Karpas-422 (cell line): ENCODE measurements at regions not wholly inside any gene's neighbourhood (a gene's known extent, or its start where the extent isn't known, plus 50 kb on each side); places are given as distances from the start of the nearest gene placed in this dataset.

Experiments used
- DNase-seq: peaks from one replicate; pipeline ENCODE4 v3.0.0-alpha.2; 2015
- H2AFZ ChIP-seq: fragments of 200-600 bp; sonication (generic); 2 replicates; pipeline ENCODE4 v1.6.1; 2014; ENCODE audit warnings: antibody characterized with exemption, low read length, mixed read lengths
- H3K27ac ChIP-seq: fragments of 200-600 bp; sonication (generic); 2 replicates; pipeline ENCODE4 v1.5.1; 2014; ENCODE audit warnings: mild to moderate bottlenecking, low read length, moderate library complexity
- H3K27me3 ChIP-seq: fragments of 200-600 bp; sonication (generic); 2 replicates; pipeline ENCODE4 v1.6.1; 2014; ENCODE audit warnings: low read length, mixed read lengths
- H3K36me3 ChIP-seq: fragments of 200-600 bp; sonication (generic); 2 replicates; pipeline ENCODE4 v1.6.1; 2014; ENCODE audit warnings: low read length, mixed read lengths; ENCODE audit not compliant: insufficient read depth
- H3K4me1 ChIP-seq: fragments of 200-600 bp; sonication (generic); 2 replicates; pipeline ENCODE4 v1.6.1; 2014; ENCODE audit warnings: mild to moderate bottlenecking, low read length, mixed read lengths
- H3K4me2 ChIP-seq: fragments of 200-600 bp; sonication (generic); 2 replicates; pipeline ENCODE4 v1.6.1; 2014; ENCODE audit warnings: low read length, low read depth, mild to moderate bottlenecking; ENCODE audit not compliant: poor library complexity, severe bottlenecking
- H3K4me3 ChIP-seq: fragments of 200-600 bp; sonication (generic); 2 replicates; pipeline ENCODE4 v1.5.1; 2014; ENCODE audit warnings: mild to moderate bottlenecking, antibody characterized with exemption, low read length, mixed read lengths
- H3K79me2 ChIP-seq: fragments of 200-600 bp; sonication (generic); 2 replicates; pipeline ENCODE4 v1.6.1; 2014; ENCODE audit warnings: mild to moderate bottlenecking, low read length, mixed read lengths
- H3K9ac ChIP-seq: fragments of 200-600 bp; sonication (generic); 2 replicates; pipeline ENCODE4 v1.6.0; 2014; ENCODE audit warnings: low read length
- H3K9me2 ChIP-seq: fragments of 200-600 bp; sonication (generic), shearing (Covaris generic); replicated peaks from 2 replicates; pipeline ENCODE4 v1.6.0; 2014; ENCODE audit warnings: mild to moderate bottlenecking, low read length, moderate library complexity; ENCODE audit not compliant: insufficient read depth
- H3K9me3 ChIP-seq: fragments of 300-700, 200-600 bp; sonication (generic); 2 replicates; pipeline ENCODE4 v1.6.1; 2014; ENCODE audit warnings: low read length, mixed read lengths
- H4K20me1 ChIP-seq: fragments of 200-600 bp; sonication (generic); 2 replicates; pipeline ENCODE4 v1.6.1; 2014; ENCODE audit warnings: mild to moderate bottlenecking, antibody characterized with exemption, low read length, low read depth; ENCODE audit not compliant: insufficient read depth

GRCh38 chr18:78677483-78678317 is 301.9 kb upstream of the SALL3 start:
- H3K36me3 ChIP-seq: no peaks in the 10 kb centered on the region
- no peak overlapping the region for H3K27ac ChIP-seq
- H3K4me2 ChIP-seq: no peak overlapping the region
- H3K4me3 ChIP-seq: no peak overlapping the region
- no peaks in the 10 kb centered on the region; the same call in 1 of the 2 replicates for H3K27me3 ChIP-seq
- no peak overlapping the region for H3K9ac ChIP-seq
- H3K9me3 ChIP-seq: no peaks in the 10 kb centered on the region
- no peaks in the 10 kb centered on the region for H3K79me2 ChIP-seq
- H3K9me2 ChIP-seq: no peaks in the 10 kb centered on the region
- no peaks in the 10 kb centered on the region for H3K4me1 ChIP-seq
- no peak overlapping the region for H2AFZ ChIP-seq
- DNase-seq: no peak
- no peaks in the 10 kb centered on the region for H4K20me1 ChIP-seq

DNA sequence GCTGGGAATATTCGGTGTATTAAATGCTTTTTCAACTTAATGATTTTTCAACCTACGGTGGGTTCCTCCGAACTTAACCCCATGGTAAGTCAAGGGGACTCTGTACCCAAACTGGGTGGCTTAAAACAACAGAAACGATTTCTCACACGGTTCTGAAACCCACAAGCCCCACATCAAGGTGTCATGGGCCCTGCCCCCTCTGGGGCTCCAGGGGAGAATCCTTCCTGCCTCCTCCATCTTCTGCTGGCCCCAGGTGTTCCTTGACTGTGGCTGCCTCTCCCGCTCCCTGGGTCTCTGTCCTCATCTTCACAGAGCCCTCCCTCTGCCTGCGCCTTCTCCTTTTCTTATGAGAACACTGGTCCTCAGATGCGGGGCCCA is 301.3 kb upstream of the SALL3 start:
- H3K36me3 ChIP-seq: no peaks in the 10 kb centered on the region
- no peak overlapping the region for H3K9ac ChIP-seq
- H3K4me1 ChIP-seq: no peaks in the 10 kb centered on the region
- H4K20me1 ChIP-seq: no peaks in the 10 kb centered on the region
- no peaks in the 10 kb centered on the region for H3K9me2 ChIP-seq
- no peaks in the 10 kb centered on the region; the same call in 1 of the 2 replicates for H3K27me3 ChIP-seq
- no peak overlapping the region for H2AFZ ChIP-seq
- H3K27ac ChIP-seq: no peak overlapping the region
- no peak overlapping the region for H3K4me3 ChIP-seq
- no peaks in the 10 kb centered on the region for H3K9me3 ChIP-seq
- H3K79me2 ChIP-seq: no peaks in the 10 kb centered on the region
- no peak for DNase-seq
- H3K4me2 ChIP-seq: no peak overlapping the region

GRCh38 chr18:78679031-78679430 is 300.6 kb upstream of the SALL3 start:
- DNase-seq: no peak
- no peak overlapping the region for H2AFZ ChIP-seq
- no peaks in the 10 kb centered on the region for H3K4me1 ChIP-seq
- no peaks in the 10 kb centered on the region for H3K9me2 ChIP-seq
- no peaks in the 10 kb centered on the region for H3K36me3 ChIP-seq
- H4K20me1 ChIP-seq: no peaks in the 10 kb centered on the region
- no peaks in the 10 kb centered on the region for H3K9me3 ChIP-seq
- H3K9ac ChIP-seq: no peak overlapping the region
- H3K27me3 ChIP-seq: no peaks in the 10 kb centered on the region
- H3K4me3 ChIP-seq: no peak overlapping the region
- no peaks in the 10 kb centered on the region for H3K79me2 ChIP-seq
- H3K4me2 ChIP-seq: no peak overlapping the region
- no peak overlapping the region for H3K27ac ChIP-seq

GRCh38 chr18:78679613-78680260 is 299.9 kb upstream of the SALL3 start:
- DNase-seq: no peak
- Histone ChIP-seq H3K9me2 (no peaks in the 10 kb centered on the region), H3K4me3 (no peak overlapping the region), H3K9me3 (no peaks in the 10 kb centered on the region), H4K20me1 (no peaks in the 10 kb centered on the region), H3K27me3 (no peaks in the 10 kb centered on the region), H3K4me2 (no peak overlapping the region), H3K27ac (no peak overlapping the region), H3K36me3 (no peaks in the 10 kb centered on the region), H2AFZ (no peak overlapping the region), H3K9ac (no peak overlapping the region), H3K4me1 (no peaks in the 10 kb centered on the region), H3K79me2 (no peaks in the 10 kb centered on the region)

GRCh38 chr18:78681396-78681795 is 298.2 kb upstream of the SALL3 start:
- H3K4me2 ChIP-seq: no peak overlapping the region
- H3K79me2 ChIP-seq: no peaks in the 10 kb centered on the region
- no peaks in the 10 kb centered on the region for H3K9me3 ChIP-seq
- no peak for DNase-seq
- H3K36me3 ChIP-seq: no peaks in the 10 kb centered on the region
- H4K20me1 ChIP-seq: no peaks in the 10 kb centered on the region
- H3K9me2 ChIP-seq: no peaks in the 10 kb centered on the region
- H3K4me3 ChIP-seq: no peak overlapping the region
- no peak overlapping the region for H3K9ac ChIP-seq
- H3K4me1 ChIP-seq: no peaks in the 10 kb centered on the region
- no peaks in the 10 kb centered on the region for H3K27me3 ChIP-seq
- H3K27ac ChIP-seq: no peak overlapping the region
- no peak overlapping the region for H2AFZ ChIP-seq

DNA sequence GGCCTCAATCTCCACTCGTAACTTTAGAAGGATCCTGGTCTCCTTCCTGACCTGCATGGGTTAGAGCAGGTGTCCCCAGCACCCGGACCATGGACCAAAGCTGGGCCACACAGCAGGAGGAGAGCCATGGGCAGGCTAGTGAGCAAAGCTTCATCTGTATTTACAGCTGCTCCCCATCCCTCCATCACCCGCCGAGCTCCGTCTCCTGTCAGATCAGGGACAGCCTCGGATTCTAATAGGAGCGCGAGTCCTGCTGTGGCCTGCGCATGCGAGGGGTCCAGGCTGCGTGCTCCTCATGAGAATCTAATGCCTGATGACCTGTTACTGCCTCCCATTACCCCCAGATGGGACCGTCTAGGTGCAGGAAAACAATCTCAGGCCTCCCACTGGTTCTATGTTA is 297.7 kb upstream of the SALL3 start:
- Histone ChIP-seq H3K4me3 (no peak overlapping the region), H3K36me3 (no peaks in the 10 kb centered on the region), H3K79me2 (no peaks in the 10 kb centered on the region), H2AFZ (no peak overlapping the region), H3K9me2 (no peaks in the 10 kb centered on the region), H3K4me1 (no peaks in the 10 kb centered on the region), H3K4me2 (no peak overlapping the region), H3K27ac (no peak overlapping the region), H3K27me3 (no peaks in the 10 kb centered on the region), H3K9me3 (no peaks in the 10 kb centered on the region), H4K20me1 (no peaks in the 10 kb centered on the region), H3K9ac (no peak overlapping the region)
- DNase-seq: no peak

DNA sequence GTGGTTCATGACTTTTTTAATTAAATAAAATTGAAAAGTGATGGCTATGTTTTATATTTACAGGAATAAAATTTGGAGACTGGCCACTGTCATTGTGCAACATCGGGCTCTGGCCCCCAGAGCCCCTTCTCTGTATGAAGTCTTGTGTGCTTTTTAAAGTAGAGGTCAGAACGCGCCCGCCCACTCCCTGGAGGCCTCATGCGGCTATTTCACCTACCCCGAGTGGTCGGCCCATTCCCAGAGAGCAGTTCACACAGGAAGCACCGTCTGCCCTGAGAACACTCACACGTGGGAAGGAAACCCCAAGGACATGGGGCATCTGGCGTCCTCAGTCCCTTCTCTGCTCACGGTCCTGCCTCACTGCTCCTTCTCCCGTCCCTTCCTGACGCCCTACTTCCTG is 296.9 kb upstream of the SALL3 start:
- Histone ChIP-seq H3K36me3 (no peaks in the 10 kb centered on the region), H4K20me1 (no peaks in the 10 kb centered on the region), H3K4me2 (no peak overlapping the region), H3K4me1 (no peaks in the 10 kb centered on the region), H3K27me3 (no peaks in the 10 kb centered on the region), H3K9me3 (no peaks in the 10 kb centered on the region), H3K9me2 (no peaks in the 10 kb centered on the region), H3K9ac (no peak overlapping the region), H3K4me3 (no peak overlapping the region), H2AFZ (no peak overlapping the region), H3K27ac (no peak overlapping the region), H3K79me2 (no peaks in the 10 kb centered on the region)
- DNase-seq: no peak

DNA sequence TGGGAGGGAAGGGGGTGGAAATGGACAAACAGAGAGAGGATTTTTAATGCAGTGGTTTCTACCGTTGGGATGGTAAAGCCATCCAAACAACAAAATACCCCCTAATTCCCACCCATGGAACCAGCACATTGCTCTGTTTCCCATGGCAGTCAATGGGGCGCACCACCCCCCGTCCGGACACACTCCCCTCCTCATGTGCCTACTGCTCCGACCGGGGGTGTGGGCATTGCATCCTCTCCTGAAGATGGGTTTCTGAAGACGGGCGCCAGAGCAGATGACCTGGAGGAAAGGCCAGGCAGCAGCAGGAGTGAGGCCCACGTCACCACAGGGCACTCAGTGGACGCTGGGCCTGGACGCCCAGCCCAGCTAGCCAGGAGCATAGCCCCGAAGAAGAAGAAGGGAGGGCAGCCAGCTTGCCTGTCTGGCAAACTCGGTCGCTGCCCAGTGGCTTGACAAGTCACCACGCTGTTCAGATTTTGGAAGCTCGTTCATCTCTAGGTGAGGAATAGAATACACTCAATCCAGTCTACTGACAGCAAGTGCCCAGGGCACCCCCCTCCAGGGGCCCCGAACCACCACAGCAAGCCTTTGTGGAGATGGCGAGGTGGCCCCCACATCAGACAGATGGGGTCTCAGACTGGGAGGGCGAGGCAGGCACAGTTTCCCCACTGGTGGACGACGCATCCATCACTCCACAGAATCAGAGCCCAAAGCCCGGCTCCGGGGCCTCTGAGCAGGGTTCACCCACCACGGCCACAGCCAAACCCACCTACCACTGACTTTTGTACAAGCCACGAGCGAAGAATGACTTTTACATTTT is 296.2 kb upstream of the SALL3 start:
- Histone ChIP-seq H3K9ac (no peak overlapping the region), H3K4me1 (no peaks in the 10 kb centered on the region), H3K4me3 (no peak overlapping the region), H3K9me2 (no peaks in the 10 kb centered on the region), H3K4me2 (no peak overlapping the region), H3K79me2 (no peaks in the 10 kb centered on the region), H3K27ac (no peak overlapping the region), H4K20me1 (no peaks in the 10 kb centered on the region), H3K9me3 (no peaks in the 10 kb centered on the region), H3K36me3 (no peaks in the 10 kb centered on the region), H3K27me3 (no peaks in the 10 kb centered on the region), H2AFZ (no peak overlapping the region)
- DNase-seq: no peak
